ENCODE measurements at regions not wholly inside any gene's neighbourhood (a gene's known extent, or its start where the extent isn't known, plus 50 kb on each side); places are given as distances from the start of the nearest gene placed in this dataset.

GRCh38 chr5:38737976-38738375 is 107.8 kb upstream of the OSMR start:
- DNase-seq (ENCODE audit: low spot score) = no peak
- Mint-ChIP-seq H3K4me1 (ENCODE audit: unreplicated experiment) (peaks cover 2% of the 10 kb centered on the region), H3K4me3 (ENCODE audit: unreplicated experiment) (no peak overlapping the region), H3K36me3 (ENCODE audit: low read depth, unreplicated experiment) (no peaks in the 10 kb centered on the region), H3K9me3 (ENCODE audit: unreplicated experiment) (no peaks in the 10 kb centered on the region), H3K27ac (ENCODE audit: unreplicated experiment) (no peak overlapping the region), H3K27me3 (ENCODE audit: unreplicated experiment) (no peaks in the 10 kb centered on the region)
- TF ChIP-seq, protein P1, sequence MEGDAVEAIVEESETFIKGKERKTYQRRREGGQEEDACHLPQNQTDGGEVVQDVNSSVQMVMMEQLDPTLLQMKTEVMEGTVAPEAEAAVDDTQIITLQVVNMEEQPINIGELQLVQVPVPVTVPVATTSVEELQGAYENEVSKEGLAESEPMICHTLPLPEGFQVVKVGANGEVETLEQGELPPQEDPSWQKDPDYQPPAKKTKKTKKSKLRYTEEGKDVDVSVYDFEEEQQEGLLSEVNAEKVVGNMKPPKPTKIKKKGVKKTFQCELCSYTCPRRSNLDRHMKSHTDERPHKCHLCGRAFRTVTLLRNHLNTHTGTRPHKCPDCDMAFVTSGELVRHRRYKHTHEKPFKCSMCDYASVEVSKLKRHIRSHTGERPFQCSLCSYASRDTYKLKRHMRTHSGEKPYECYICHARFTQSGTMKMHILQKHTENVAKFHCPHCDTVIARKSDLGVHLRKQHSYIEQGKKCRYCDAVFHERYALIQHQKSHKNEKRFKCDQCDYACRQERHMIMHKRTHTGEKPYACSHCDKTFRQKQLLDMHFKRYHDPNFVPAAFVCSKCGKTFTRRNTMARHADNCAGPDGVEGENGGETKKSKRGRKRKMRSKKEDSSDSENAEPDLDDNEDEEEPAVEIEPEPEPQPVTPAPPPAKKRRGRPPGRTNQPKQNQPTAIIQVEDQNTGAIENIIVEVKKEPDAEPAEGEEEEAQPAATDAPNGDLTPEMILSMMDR (IDR thresholded peaks at IDR 0.05; ENCODE audit: unreplicated experiment) = no peak

DNA sequence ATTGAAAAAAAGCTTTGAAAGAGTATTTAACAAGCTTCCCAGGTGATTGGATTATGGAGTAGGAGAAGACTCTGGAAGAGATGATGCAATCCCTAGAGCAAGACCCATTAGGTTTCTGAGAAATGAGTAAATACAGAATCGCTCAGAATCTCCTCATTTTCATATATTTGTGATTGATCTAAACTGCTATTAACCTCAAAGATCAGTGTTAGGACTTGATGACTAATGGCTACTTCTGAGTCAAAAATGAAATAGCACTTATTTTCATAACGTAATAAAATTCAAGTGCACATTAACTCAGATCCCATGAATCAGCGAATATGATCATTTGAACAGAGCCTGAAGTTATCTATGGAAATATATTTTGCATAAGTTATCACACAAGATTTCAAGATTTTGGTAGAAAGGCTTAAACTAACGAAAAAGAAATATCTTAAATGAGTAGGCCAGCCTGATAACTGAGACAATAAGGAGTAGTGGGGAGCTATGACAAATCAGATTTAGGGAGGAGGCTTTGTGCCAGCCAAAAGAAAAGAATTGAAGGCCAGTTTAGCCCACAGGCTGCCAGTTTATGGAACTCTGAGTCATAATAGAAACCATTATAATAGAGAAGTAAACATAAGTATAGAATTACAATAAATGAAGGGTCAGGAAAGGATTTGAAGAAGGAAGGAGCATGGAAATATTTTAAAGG is 106.7 kb upstream of the OSMR start:
- Mint-ChIP-seq H3K36me3 (ENCODE audit: low read depth, unreplicated experiment) (no peaks in the 10 kb centered on the region), H3K27me3 (ENCODE audit: unreplicated experiment) (no peaks in the 10 kb centered on the region), H3K27ac (ENCODE audit: unreplicated experiment) (no peak overlapping the region), H3K9me3 (ENCODE audit: unreplicated experiment) (no peaks in the 10 kb centered on the region), H3K4me1 (ENCODE audit: unreplicated experiment) (peaks cover 2% of the 10 kb centered on the region), H3K4me3 (ENCODE audit: unreplicated experiment) (no peak overlapping the region)
- no peak for DNase-seq (ENCODE audit: low spot score)
- TF ChIP-seq, protein P1 (IDR thresholded peaks at IDR 0.05; ENCODE audit: unreplicated experiment) = no peak

DNA sequence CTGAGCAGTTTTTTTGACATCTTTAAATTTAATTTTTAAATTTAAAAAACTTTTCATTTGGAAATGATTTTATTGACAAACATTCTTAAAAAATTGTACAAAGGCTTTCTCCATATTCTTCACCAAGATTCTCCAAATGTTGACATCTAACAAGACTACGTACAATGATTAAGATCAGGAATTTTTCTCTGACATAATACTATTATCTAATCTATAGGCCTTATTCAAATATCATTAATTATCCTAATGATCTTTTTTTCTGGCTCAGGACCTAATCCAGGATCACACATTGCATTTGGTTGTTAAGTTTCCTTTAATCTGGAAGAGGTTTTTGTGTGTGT is 106.1 kb upstream of the OSMR start:
- H3K4me3 Mint-ChIP-seq (ENCODE audit: unreplicated experiment) = no peak overlapping the region
- no peaks in the 10 kb centered on the region for H3K27me3 Mint-ChIP-seq (ENCODE audit: unreplicated experiment)
- H3K9me3 Mint-ChIP-seq (ENCODE audit: unreplicated experiment) = no peaks in the 10 kb centered on the region
- no peaks in the 10 kb centered on the region for H3K36me3 Mint-ChIP-seq (ENCODE audit: low read depth, unreplicated experiment)
- DNase-seq (ENCODE audit: low spot score) = no peak
- H3K27ac Mint-ChIP-seq (ENCODE audit: unreplicated experiment) = no peak overlapping the region
- TF ChIP-seq, protein P1 (IDR thresholded peaks at IDR 0.05; ENCODE audit: unreplicated experiment) = no peak
- no peaks in the 10 kb centered on the region for H3K4me1 Mint-ChIP-seq (ENCODE audit: unreplicated experiment)

DNA sequence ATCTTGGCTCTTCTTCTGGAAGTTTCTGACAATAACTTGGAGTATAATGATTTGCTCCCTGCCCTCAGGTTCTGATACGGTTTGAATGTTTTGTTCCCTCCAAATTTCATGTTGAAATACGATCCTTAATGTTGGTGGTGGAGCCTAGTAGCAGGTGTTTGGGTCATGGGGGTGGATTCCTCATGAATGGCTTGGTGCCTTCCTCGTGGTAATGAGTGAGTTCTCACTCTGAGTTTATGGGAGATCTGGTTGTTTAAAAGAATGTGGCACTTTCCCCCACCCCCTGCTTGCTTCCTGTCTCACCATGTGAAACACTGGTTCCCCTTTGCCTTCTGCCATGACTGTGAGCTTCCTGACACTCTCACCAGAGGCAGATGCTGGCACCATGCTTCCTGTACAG is 103.0 kb upstream of the OSMR start:
- Mint-ChIP-seq H3K36me3 (ENCODE audit: low read depth, unreplicated experiment) (no peaks in the 10 kb centered on the region), H3K27ac (ENCODE audit: unreplicated experiment) (no peak overlapping the region), H3K27me3 (ENCODE audit: unreplicated experiment) (peaks cover 2% of the 10 kb centered on the region), H3K4me3 (ENCODE audit: unreplicated experiment) (no peak overlapping the region), H3K4me1 (ENCODE audit: unreplicated experiment) (no peaks in the 10 kb centered on the region), H3K9me3 (ENCODE audit: unreplicated experiment) (no peaks in the 10 kb centered on the region)
- TF ChIP-seq, protein P1 (IDR thresholded peaks at IDR 0.05; ENCODE audit: unreplicated experiment) = no peak
- no peak for DNase-seq (ENCODE audit: low spot score)

DNA sequence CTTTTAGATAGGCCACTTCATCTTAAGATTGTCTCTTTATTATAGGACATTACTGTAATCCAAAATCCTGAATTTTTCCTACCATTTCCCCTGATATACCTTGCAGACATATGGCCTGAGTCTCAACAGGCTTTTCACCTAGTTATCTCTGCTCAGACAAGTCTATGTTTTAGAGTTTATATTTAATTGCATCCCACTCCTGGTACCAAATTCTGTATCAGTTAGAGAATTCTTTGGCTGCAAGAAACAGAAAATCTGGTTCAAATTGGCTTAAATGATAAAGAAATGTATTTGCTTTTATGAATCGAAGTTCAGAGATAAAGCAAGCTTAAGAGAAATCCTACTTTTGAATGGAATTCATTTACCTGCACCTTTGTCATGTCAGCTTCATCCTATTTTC is 102.2 kb upstream of the OSMR start:
- Mint-ChIP-seq H3K27me3 (ENCODE audit: unreplicated experiment) (peaks cover 2% of the 10 kb centered on the region), H3K9me3 (ENCODE audit: unreplicated experiment) (no peaks in the 10 kb centered on the region), H3K4me3 (ENCODE audit: unreplicated experiment) (no peak overlapping the region), H3K27ac (ENCODE audit: unreplicated experiment) (no peak overlapping the region), H3K36me3 (ENCODE audit: low read depth, unreplicated experiment) (no peaks in the 10 kb centered on the region), H3K4me1 (ENCODE audit: unreplicated experiment) (no peaks in the 10 kb centered on the region)
- DNase-seq (ENCODE audit: low spot score) = no peak
- TF ChIP-seq, protein P1 (IDR thresholded peaks at IDR 0.05; ENCODE audit: unreplicated experiment) = no peak

Measured in endothelial cell (in vitro differentiated cells).